Ascending aorta (tissue), 2 donors: ENCODE measurements at regions not wholly inside any gene's neighbourhood (a gene's known extent, or its start where the extent isn't known, plus 50 kb on each side); places are given as distances from the start of the nearest gene placed in this dataset.

ENCODE experiments used
- DNase-seq, 2 donors: peaks; one replicate each; pipeline ENCODE4 v3.0.0-alpha.2; 2019; ENCODE audit warnings: low spot score in 2 of 2
- H3K27ac ChIP-seq, 2 donors: fragments of 200-600 bp; sonication (generic); one replicate each; pipeline ENCODE4 v1.5.1; 2016 to 2017; ENCODE audit warnings: mild to moderate bottlenecking in 1 of 2
- H3K27me3 ChIP-seq: fragments of 200-600 bp; sonication (generic); one replicate; pipeline ENCODE4 v1.5.1; 2017
- H3K36me3 ChIP-seq, 2 donors: fragments of 200-600 bp; sonication (generic); one replicate each; pipeline ENCODE4 v1.5.1; 2016
- H3K4me1 ChIP-seq, 2 donors: fragments of 200-600 bp; sonication (generic); one replicate each; pipeline ENCODE4 v1.5.1; 2016 to 2017; ENCODE audit warnings: mild to moderate bottlenecking in 1 of 2
- H3K4me3 ChIP-seq, 2 donors: fragments of 200-600 bp; sonication (generic); one replicate each; pipeline ENCODE4 v1.5.1; 2016 to 2017; ENCODE audit warnings: mild to moderate bottlenecking in 1 of 2
- H3K9me3 ChIP-seq, 2 donors: fragments of 200-600 bp; sonication (generic); one replicate each; pipeline ENCODE4 v1.5.1; 2016
- intact Hi-C: fragments of 100-400 bp; cut with DNase I; formaldehyde crosslinking; loops from one replicate; pipeline ENCODE4 v1.15.1; 2023
- TF ChIP-seq, protein P1 (sequence below), 3 experiments: fragments of 200-600 bp in 2 of 3; fragments of 450-650 bp in 1 of 3; sonication (generic) in 2 of 3; IDR thresholded peaks; one replicate each; pipeline ENCODE4 v1.5.1; 2016 to 2019; ENCODE audit warnings: antibody characterized with exemption in 3 of 3, mild to moderate bottlenecking in 1 of 3, moderate library complexity in 1 of 3

GRCh38 chr4:32991663-32992062, 2271.5 kb downstream of the PCDH7 start:
- Histone ChIP-seq H3K27ac (no peak overlapping the region), H3K4me1 (no peaks in the 10 kb centered on the region), H3K4me3 (no peak overlapping the region), H3K9me3 (no peaks in the 10 kb centered on the region), H3K27me3 (no peaks in the 10 kb centered on the region), H3K36me3 (no peaks in the 10 kb centered on the region)
- TF ChIP-seq, protein P1, sequence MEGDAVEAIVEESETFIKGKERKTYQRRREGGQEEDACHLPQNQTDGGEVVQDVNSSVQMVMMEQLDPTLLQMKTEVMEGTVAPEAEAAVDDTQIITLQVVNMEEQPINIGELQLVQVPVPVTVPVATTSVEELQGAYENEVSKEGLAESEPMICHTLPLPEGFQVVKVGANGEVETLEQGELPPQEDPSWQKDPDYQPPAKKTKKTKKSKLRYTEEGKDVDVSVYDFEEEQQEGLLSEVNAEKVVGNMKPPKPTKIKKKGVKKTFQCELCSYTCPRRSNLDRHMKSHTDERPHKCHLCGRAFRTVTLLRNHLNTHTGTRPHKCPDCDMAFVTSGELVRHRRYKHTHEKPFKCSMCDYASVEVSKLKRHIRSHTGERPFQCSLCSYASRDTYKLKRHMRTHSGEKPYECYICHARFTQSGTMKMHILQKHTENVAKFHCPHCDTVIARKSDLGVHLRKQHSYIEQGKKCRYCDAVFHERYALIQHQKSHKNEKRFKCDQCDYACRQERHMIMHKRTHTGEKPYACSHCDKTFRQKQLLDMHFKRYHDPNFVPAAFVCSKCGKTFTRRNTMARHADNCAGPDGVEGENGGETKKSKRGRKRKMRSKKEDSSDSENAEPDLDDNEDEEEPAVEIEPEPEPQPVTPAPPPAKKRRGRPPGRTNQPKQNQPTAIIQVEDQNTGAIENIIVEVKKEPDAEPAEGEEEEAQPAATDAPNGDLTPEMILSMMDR (IDR thresholded peaks at IDR 0.05), result no peak
- no peak for DNase-seq
- intact Hi-C loops, result no loop called here

GRCh38 chr4:32994981-32995881, 2275.1 kb downstream of the PCDH7 start:
- H3K4me1 ChIP-seq, result no peaks in the 10 kb centered on the region
- H3K9me3 ChIP-seq, result no peaks in the 10 kb centered on the region
- no peaks in the 10 kb centered on the region for H3K27me3 ChIP-seq
- DNase-seq, result no peak
- no peak overlapping the region for H3K4me3 ChIP-seq
- intact Hi-C loops, result no loop called here
- TF ChIP-seq, protein P1 (IDR thresholded peaks at IDR 0.05), result no peak
- no peaks in the 10 kb centered on the region for H3K36me3 ChIP-seq
- no peak overlapping the region for H3K27ac ChIP-seq

DNA sequence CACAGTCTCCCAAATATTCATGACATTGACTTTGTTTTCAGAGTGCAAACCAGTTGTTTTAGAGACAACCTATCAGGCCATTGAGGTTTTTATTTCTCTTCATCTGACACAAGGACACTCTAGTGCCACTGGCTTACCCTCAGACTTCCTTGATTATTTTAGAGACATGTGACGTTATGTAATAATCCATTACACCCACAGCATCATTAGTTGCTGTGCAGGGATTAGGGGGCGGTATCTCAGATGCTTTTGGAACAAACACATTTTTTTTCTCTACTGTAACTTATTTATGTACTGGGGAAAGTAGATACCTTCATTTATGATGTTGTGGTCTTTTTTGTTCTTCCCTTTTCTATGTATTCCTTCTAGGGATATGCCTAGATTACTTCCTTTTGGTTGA, 2293.1 kb downstream of the PCDH7 start:
- TF ChIP-seq, protein P1 (IDR thresholded peaks at IDR 0.05), result no peak
- Histone ChIP-seq H3K27ac (no peak overlapping the region), H3K4me3 (no peak overlapping the region), H3K4me1 (no peaks in the 10 kb centered on the region), H3K36me3 (no peaks in the 10 kb centered on the region), H3K27me3 (no peaks in the 10 kb centered on the region), H3K9me3 (no peaks in the 10 kb centered on the region)
- DNase-seq, result no peak
- intact Hi-C loops, result no loop called here

GRCh38 chr4:33025236-33025635, 2305.1 kb downstream of the PCDH7 start:
- intact Hi-C loops, result no loop called here
- H3K4me3 ChIP-seq, result no peak overlapping the region
- TF ChIP-seq, protein P1 (IDR thresholded peaks at IDR 0.05), result no peak
- H3K9me3 ChIP-seq, result no peaks in the 10 kb centered on the region
- no peaks in the 10 kb centered on the region for H3K27me3 ChIP-seq
- H3K4me1 ChIP-seq, result no peaks in the 10 kb centered on the region
- no peak overlapping the region for H3K27ac ChIP-seq
- no peaks in the 10 kb centered on the region for H3K36me3 ChIP-seq
- no peak for DNase-seq

DNA sequence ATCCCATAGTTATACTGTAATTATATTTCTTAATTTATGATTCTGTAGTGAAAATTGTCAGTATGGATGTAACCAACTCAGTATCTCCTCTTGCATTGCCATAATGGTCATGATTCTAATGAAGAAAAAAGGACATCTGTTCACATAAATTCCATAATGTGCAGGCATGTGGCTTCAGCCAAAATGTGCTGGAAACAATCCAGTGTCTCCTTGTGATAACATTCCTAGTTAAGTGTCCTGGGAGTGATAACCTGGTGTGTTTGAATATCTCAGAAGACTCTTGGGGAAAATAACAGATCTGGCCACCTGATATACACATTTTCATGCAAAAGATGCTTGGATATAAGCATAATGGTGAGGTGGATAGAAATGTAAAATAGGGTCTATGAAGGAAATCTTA, 2309.8 kb downstream of the PCDH7 start:
- no peak for DNase-seq
- TF ChIP-seq, protein P1 (IDR thresholded peaks at IDR 0.05), result no peak
- Histone ChIP-seq H3K9me3 (no peaks in the 10 kb centered on the region), H3K4me3 (no peak overlapping the region), H3K27ac (no peak overlapping the region), H3K4me1 (no peaks in the 10 kb centered on the region), H3K36me3 (no peaks in the 10 kb centered on the region), H3K27me3 (no peaks in the 10 kb centered on the region)
- intact Hi-C loops, result no loop called here
